ENCODE measurements at regions not wholly inside any gene's neighbourhood (a gene's known extent, or its start where the extent isn't known, plus 50 kb on each side); places are given as distances from the start of the nearest gene placed in this dataset.

- no peaks in the 10 kb centered on the region for H3K9me3 ChIP-seq (ENCODE audit: control insufficient read depth in 1 of 2, low read length in 2 of 2)
- ChIA-PET POLR2A (ENCODE audit: partially characterized antibody) (no interaction called here), CTCF (ENCODE audit: partially characterized antibody) (interaction anchor here (0.6 kb wide), 1 partner anchor 696 kb away, joined by 3 read pairs; no protein-coding TSS in a partner anchor)
- Mint-ChIP-seq H3K4me3 (no peak overlapping the region), H3K9me3 (peaks cover 0 to 3% (median 0%) of the 10 kb centered on the region in 8 donors), H3K36me3 (no peaks in the 10 kb centered on the region), H3K27me3 (peaks cover 0 to 1% of the 10 kb centered on the region in 2 donors), H3K4me1 (no peaks in the 10 kb centered on the region), H3K27ac (no peak overlapping the region)
- H3K4me1 ChIP-seq (ENCODE audit: insufficient read depth, low read length), result no peaks in the 10 kb centered on the region
- no peaks in the 10 kb centered on the region for H3K36me3 ChIP-seq (ENCODE audit: insufficient read depth, low read length)
- intact Hi-C loops (cut with micrococcal nuclease), result no loop called here
- no peaks in the 10 kb centered on the region for H3K27me3 ChIP-seq (ENCODE audit: insufficient read depth, low read length)
- DNase-seq, result no peak
- H3K4me3 ChIP-seq (ENCODE audit: low read length in 2 of 2), result no peak overlapping the region
- no peak overlapping the region for H3K27ac ChIP-seq (ENCODE audit: low read depth, low read length)
These were observed 218.3 kb upstream of the DAAM1 start for GRCh38 chr14:58969951-58970751.

GRCh38 chr14:58972233-58973017 is 216.0 kb upstream of the DAAM1 start:
- no peak overlapping the region for H3K27ac ChIP-seq (ENCODE audit: low read depth, low read length)
- POLR2A ChIA-PET (ENCODE audit: partially characterized antibody), result no interaction called here
- Mint-ChIP-seq H3K4me1 (no peaks in the 10 kb centered on the region), H3K36me3 (no peaks in the 10 kb centered on the region), H3K4me3 (no peak overlapping the region), H3K27me3 (peaks cover 0 to 1% of the 10 kb centered on the region in 2 donors), H3K9me3 (peaks cover 0 to 2% (median 0%) of the 10 kb centered on the region in 8 donors), H3K27ac (no peak overlapping the region)
- CTCF ChIA-PET (ENCODE audit: partially characterized antibody), result no interaction called here
- H3K36me3 ChIP-seq (ENCODE audit: insufficient read depth, low read length), result no peaks in the 10 kb centered on the region
- H3K27me3 ChIP-seq (ENCODE audit: insufficient read depth, low read length), result no peaks in the 10 kb centered on the region
- no peaks in the 10 kb centered on the region for H3K9me3 ChIP-seq (ENCODE audit: control insufficient read depth in 1 of 2, low read length in 2 of 2)
- no peak overlapping the region for H3K4me3 ChIP-seq (ENCODE audit: low read length in 2 of 2)
- no peaks in the 10 kb centered on the region for H3K4me1 ChIP-seq (ENCODE audit: insufficient read depth, low read length)
- no peak for DNase-seq
- intact Hi-C loops (cut with micrococcal nuclease), result no loop called here

GRCh38 chr14:58977366-58977765 is 211.1 kb upstream of the DAAM1 start:
- no peak for DNase-seq
- Histone ChIP-seq H3K4me3 (ENCODE audit: low read length in 2 of 2) (no peak overlapping the region), H3K4me1 (ENCODE audit: insufficient read depth, low read length) (no peaks in the 10 kb centered on the region), H3K27ac (ENCODE audit: low read depth, low read length) (no peak overlapping the region), H3K9me3 (ENCODE audit: control insufficient read depth in 1 of 2, low read length in 2 of 2) (no peaks in the 10 kb centered on the region), H3K27me3 (ENCODE audit: insufficient read depth, low read length) (no peaks in the 10 kb centered on the region), H3K36me3 (ENCODE audit: insufficient read depth, low read length) (no peaks in the 10 kb centered on the region)
- H3K9me3 Mint-ChIP-seq, result peaks cover 0 to 2% (median 0%) of the 10 kb centered on the region in 8 donors
- H3K4me3 Mint-ChIP-seq, result no peak overlapping the region
- intact Hi-C loops (cut with micrococcal nuclease), result no loop called here
- no peak overlapping the region for H3K27ac Mint-ChIP-seq
- peaks cover 0 to 1% of the 10 kb centered on the region in 2 donors for H3K27me3 Mint-ChIP-seq
- H3K36me3 Mint-ChIP-seq, result no peaks in the 10 kb centered on the region
- ChIA-PET CTCF (ENCODE audit: partially characterized antibody) (no interaction called here), POLR2A (ENCODE audit: partially characterized antibody) (no interaction called here)
- no peaks in the 10 kb centered on the region for H3K4me1 Mint-ChIP-seq

GRCh38 chr14:58978343-58978742 is 210.1 kb upstream of the DAAM1 start:
- Mint-ChIP-seq H3K4me1 (no peaks in the 10 kb centered on the region), H3K27ac (no peak overlapping the region), H3K27me3 (peaks cover 0 to 1% of the 10 kb centered on the region in 2 donors), H3K9me3 (peaks cover 0 to 2% (median 0%) of the 10 kb centered on the region in 8 donors), H3K36me3 (no peaks in the 10 kb centered on the region), H3K4me3 (no peak overlapping the region)
- H3K27me3 ChIP-seq (ENCODE audit: insufficient read depth, low read length), result no peaks in the 10 kb centered on the region
- intact Hi-C loops (cut with micrococcal nuclease), result no loop called here
- CTCF ChIA-PET (ENCODE audit: partially characterized antibody), result no interaction called here
- no peak for DNase-seq
- no peaks in the 10 kb centered on the region for H3K9me3 ChIP-seq (ENCODE audit: control insufficient read depth in 1 of 2, low read length in 2 of 2)
- no peaks in the 10 kb centered on the region for H3K36me3 ChIP-seq (ENCODE audit: insufficient read depth, low read length)
- H3K4me1 ChIP-seq (ENCODE audit: insufficient read depth, low read length), result no peaks in the 10 kb centered on the region
- H3K4me3 ChIP-seq (ENCODE audit: low read length in 2 of 2), result no peak overlapping the region
- POLR2A ChIA-PET (ENCODE audit: partially characterized antibody), result no interaction called here
- no peak overlapping the region for H3K27ac ChIP-seq (ENCODE audit: low read depth, low read length)

GRCh38 chr14:58979325-58979724 is 209.1 kb upstream of the DAAM1 start:
- ChIA-PET CTCF (ENCODE audit: partially characterized antibody) (no interaction called here), POLR2A (ENCODE audit: partially characterized antibody) (no interaction called here)
- no peaks in the 10 kb centered on the region for H3K4me1 Mint-ChIP-seq
- H3K9me3 Mint-ChIP-seq, result peaks cover 0 to 2% (median 0%) of the 10 kb centered on the region in 8 donors
- intact Hi-C loops (cut with micrococcal nuclease), result no loop called here
- DNase-seq, result no peak
- H3K36me3 ChIP-seq (ENCODE audit: insufficient read depth, low read length), result no peaks in the 10 kb centered on the region
- no peak overlapping the region for H3K4me3 ChIP-seq (ENCODE audit: low read length in 2 of 2)
- no peaks in the 10 kb centered on the region for H3K36me3 Mint-ChIP-seq
- H3K4me3 Mint-ChIP-seq, result no peak overlapping the region
- no peak overlapping the region for H3K27ac ChIP-seq (ENCODE audit: low read depth, low read length)
- H3K9me3 ChIP-seq (ENCODE audit: control insufficient read depth in 1 of 2, low read length in 2 of 2), result no peaks in the 10 kb centered on the region
- H3K4me1 ChIP-seq (ENCODE audit: insufficient read depth, low read length), result no peaks in the 10 kb centered on the region
- H3K27me3 ChIP-seq (ENCODE audit: insufficient read depth, low read length), result no peaks in the 10 kb centered on the region
- no peak overlapping the region for H3K27ac Mint-ChIP-seq
- H3K27me3 Mint-ChIP-seq, result no peaks in the 10 kb centered on the region

- no peaks in the 10 kb centered on the region for H3K36me3 Mint-ChIP-seq
- no peak overlapping the region for H3K4me3 ChIP-seq (ENCODE audit: low read length in 2 of 2)
- POLR2A ChIA-PET (ENCODE audit: partially characterized antibody), result no interaction called here
- H3K27ac ChIP-seq (ENCODE audit: low read depth, low read length), result no peak overlapping the region
- no peaks in the 10 kb centered on the region for H3K4me1 Mint-ChIP-seq
- H3K27me3 ChIP-seq (ENCODE audit: insufficient read depth, low read length), result no peaks in the 10 kb centered on the region
- H3K9me3 Mint-ChIP-seq, result no peaks in the 10 kb centered on the region
- H3K4me3 Mint-ChIP-seq, result no peak overlapping the region
- H3K36me3 ChIP-seq (ENCODE audit: insufficient read depth, low read length), result no peaks in the 10 kb centered on the region
- intact Hi-C loops (cut with micrococcal nuclease), result no loop called here
- DNase-seq, result no peak
- CTCF ChIA-PET (ENCODE audit: partially characterized antibody), result no interaction called here
- peaks cover 0 to 2% of the 10 kb centered on the region in 2 donors for H3K27me3 Mint-ChIP-seq
- no peaks in the 10 kb centered on the region for H3K9me3 ChIP-seq (ENCODE audit: control insufficient read depth in 1 of 2, low read length in 2 of 2)
- H3K4me1 ChIP-seq (ENCODE audit: insufficient read depth, low read length), result no peaks in the 10 kb centered on the region
- H3K27ac Mint-ChIP-seq, result no peak overlapping the region
These were observed 206.6 kb upstream of the DAAM1 start for GRCh38 chr14:58981840-58982239.

- Mint-ChIP-seq H3K36me3 (no peaks in the 10 kb centered on the region), H3K27me3 (peaks cover 0 to 4% of the 10 kb centered on the region in 2 donors), H3K27ac (no peak overlapping the region), H3K9me3 (peaks cover 0 to 8% (median 2%) of the 10 kb centered on the region in 8 donors), H3K4me1 (no peaks in the 10 kb centered on the region), H3K4me3 (no peak overlapping the region)
- Histone ChIP-seq H3K4me3 (ENCODE audit: low read length in 2 of 2) (no peak overlapping the region), H3K4me1 (ENCODE audit: insufficient read depth, low read length) (no peaks in the 10 kb centered on the region), H3K36me3 (ENCODE audit: insufficient read depth, low read length) (no peaks in the 10 kb centered on the region), H3K27ac (ENCODE audit: low read depth, low read length) (no peak overlapping the region), H3K9me3 (ENCODE audit: control insufficient read depth in 1 of 2, low read length in 2 of 2) (no peaks in the 10 kb centered on the region), H3K27me3 (ENCODE audit: insufficient read depth, low read length) (no peaks in the 10 kb centered on the region)
- intact Hi-C loops (cut with micrococcal nuclease), result no loop called here
- no peak for DNase-seq
- ChIA-PET CTCF (ENCODE audit: partially characterized antibody) (no interaction called here), POLR2A (ENCODE audit: partially characterized antibody) (no interaction called here)
These were observed 202.7 kb upstream of the DAAM1 start for GRCh38 chr14:58985786-58986185.
